HG03025 (cell line): ENCODE measurements at regions not wholly inside any gene's neighbourhood (a gene's known extent, or its start where the extent isn't known, plus 50 kb on each side); places are given as distances from the start of the nearest gene placed in this dataset.
"Not testable (repeated sequence)": the region's sequence is repeated elsewhere in the genome, so short reads cannot be mapped to it uniquely, and the experiment has no call there.

ENCODE experiments used
- ATAC-seq: cut with Tn5 transposase; IDR thresholded peaks from one replicate; pipeline ENCODE4 v1.9.1; 2021; ENCODE audit warnings: mild to moderate bottlenecking, moderate library complexity; ENCODE audit not compliant: unreplicated experiment, low FRiP score

GRCh38 chr12:60180298-60180697 lies 584.5 kb downstream of the SLC16A7 start:
- ATAC-seq = no peak

GRCh38 chr12:60182354-60182753 lies 586.5 kb downstream of the SLC16A7 start:
- ATAC-seq = no peak

DNA sequence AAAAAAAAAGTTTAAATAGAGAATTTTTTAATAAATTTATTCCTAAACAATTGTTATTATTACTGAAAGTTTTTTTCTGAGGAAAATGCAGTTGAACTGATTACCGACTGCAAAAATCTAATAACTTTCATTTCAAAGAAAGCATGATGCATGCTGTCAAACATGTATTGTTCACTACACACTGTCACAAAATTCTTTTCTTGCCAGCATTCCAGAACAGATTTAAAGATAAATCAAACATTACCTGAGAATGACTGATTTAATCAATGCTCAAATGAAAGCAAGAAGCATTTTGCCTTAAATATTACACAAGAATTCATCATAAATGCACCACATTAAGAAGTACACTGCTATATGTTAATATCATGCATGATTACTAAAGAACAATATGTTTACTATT lies 588.3 kb downstream of the SLC16A7 start:
- ATAC-seq = no peak

DNA sequence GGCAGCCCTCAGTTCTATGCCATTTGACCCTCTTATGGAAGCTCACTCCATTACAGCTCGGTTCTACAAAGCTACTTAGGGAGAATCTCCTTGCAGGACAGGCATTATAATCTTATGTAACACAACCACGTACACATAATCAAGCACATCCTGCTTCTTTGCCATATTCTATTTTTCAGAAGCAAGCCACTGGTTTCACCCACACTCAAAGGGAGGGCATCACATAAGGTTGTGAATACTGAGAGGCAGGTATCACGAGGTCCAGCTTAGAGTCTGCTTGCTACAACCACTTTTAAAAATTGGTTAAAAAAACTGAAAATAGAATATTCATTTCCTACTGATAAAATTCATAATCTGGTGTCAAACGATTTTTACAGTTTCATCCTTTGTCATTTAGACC lies 589.2 kb downstream of the SLC16A7 start:
- ATAC-seq = no peak

- ATAC-seq = no peak
These were observed 595.4 kb downstream of the SLC16A7 start for GRCh38 chr12:60191271-60191670.

- ATAC-seq = no peak
These were observed 596.0 kb downstream of the SLC16A7 start for GRCh38 chr12:60191676-60192359.

GRCh38 chr12:60194678-60195077 lies 598.8 kb downstream of the SLC16A7 start:
- ATAC-seq = no peak

- ATAC-seq = no peak
These were observed 599.7 kb downstream of the SLC16A7 start for GRCh38 chr12:60195483-60195882.

- ATAC-seq = no peak
These were observed 600.5 kb downstream of the SLC16A7 start for GRCh38 chr12:60196366-60196765.

DNA sequence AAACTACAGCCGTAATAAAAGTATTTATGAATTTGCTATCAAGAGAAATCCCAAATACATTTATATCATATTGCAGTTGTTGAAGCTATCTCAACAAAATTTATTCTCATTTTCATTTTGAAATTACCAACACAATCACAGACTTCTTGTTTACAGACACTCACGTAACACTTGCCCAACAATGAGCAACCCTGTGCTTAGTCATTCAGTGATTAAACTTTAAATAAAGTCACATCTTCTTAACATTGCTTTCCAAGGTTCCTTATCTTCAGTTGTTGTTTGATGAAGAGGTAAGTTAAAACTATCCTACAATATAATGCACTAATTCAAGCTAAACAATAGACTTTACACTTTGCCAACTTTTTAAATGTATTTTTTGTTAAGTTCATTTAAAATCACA lies 601.8 kb downstream of the SLC16A7 start:
- no peak for ATAC-seq

DNA sequence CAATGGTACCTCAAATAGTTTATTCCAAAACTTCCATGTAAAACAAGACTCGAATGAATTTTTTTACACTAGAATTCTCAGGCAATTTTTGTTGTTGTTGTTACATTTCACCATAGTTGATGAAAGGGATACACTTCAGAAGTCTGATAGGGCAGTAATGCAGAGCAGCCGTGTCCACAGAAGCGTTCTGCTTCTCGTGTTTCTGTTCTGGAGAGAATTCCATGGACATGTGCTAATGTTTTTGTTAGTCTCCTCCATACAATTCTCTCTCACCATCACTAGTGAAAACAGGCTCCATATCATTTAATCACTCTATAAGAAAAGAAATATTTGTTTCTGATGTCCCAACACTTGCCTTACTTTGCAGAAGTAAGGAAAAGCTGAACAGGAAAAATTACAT lies 606.1 kb downstream of the SLC16A7 start:
- no peak for ATAC-seq

DNA sequence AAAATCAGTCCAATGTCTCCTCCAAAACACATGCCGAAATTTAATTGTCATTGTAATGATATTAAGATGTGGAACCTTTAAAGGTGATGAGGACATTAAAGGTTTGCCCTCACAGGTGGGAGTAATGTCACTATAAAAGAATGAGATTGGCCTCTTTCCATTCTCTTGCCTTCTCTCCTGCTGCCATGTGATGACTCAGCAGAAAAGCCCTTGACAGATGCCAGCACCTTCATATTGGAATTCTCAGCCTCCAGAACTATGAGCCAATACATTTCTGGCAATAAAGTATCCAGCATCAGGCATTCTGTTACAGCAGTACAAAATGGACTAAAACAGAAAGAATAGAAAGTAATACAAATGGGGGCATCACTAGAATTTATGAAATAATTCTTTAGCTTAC lies 609.7 kb downstream of the SLC16A7 start:
- ATAC-seq = no peak

- no peak for ATAC-seq
These were observed 613.7 kb downstream of the SLC16A7 start for GRCh38 chr12:60209521-60209920.

GRCh38 chr12:60209933-60210332 lies 614.1 kb downstream of the SLC16A7 start:
- ATAC-seq = no peak

GRCh38 chr12:60210756-60211155 lies 614.9 kb downstream of the SLC16A7 start:
- ATAC-seq = no peak

DNA sequence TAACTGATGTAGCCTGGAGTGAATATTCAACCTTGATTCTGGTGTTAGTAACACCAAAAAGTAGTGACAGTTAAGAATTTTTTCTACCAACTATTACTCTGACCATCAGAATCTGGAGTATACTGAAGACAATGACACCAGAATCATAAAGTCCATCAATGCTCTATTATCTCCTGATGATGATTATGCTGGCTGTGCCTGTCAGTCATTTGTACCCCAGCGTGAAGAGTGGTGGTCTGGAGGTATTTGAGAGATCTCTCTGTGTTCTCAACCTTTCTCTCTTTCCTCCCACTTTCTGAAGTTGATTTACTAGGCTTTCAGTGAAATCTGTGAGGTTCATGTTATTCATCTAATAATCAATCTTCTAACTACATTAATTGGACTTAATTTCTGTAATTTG lies 615.4 kb downstream of the SLC16A7 start:
- ATAC-seq = no peak

GRCh38 chr12:60212159-60213000 lies 616.6 kb downstream of the SLC16A7 start:
- no peak for ATAC-seq

GRCh38 chr12:60213272-60213671 lies 617.4 kb downstream of the SLC16A7 start:
- not testable (repeated sequence) for ATAC-seq

- no peak for ATAC-seq
These were observed 620.4 kb downstream of the SLC16A7 start for GRCh38 chr12:60216226-60216625.

- ATAC-seq = no peak
These were observed 627.4 kb downstream of the SLC16A7 start for GRCh38 chr12:60223242-60223641.

DNA sequence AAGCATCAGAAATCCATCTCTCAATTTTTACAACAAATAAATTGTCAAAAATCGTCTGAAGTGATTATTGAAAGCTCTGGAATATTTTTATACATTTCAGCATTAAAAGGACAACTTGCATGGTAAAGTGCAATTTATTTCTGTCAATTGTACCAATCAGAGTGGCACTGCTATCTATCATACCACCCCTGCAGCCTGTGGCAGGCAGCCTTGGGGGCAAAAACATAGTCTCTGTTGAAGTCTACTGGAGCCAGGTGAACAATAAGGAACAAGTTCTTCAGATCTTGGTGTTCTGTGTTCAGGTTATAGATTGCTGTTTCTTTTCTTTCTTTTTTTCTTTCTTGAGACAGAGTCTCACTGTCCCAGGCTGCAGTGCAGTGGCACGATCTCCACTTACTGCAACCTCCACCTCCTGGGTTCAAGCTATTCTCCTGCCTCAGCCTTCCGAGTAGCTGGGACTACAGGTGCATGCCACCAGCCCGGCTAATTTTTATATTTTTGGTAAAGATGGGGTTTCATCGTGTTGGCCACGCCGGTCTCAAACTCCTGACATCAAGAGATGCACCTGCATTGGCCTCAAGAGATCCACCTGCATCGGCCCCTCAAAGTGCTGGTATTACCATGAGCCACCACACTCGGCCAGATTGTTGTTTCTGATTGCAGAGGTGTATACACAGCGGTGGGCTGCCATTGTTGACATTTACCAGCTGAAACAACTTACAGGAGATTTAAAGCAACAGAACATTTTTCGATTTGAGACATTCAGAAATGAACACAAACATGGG lies 629.6 kb downstream of the SLC16A7 start:
- no peak for ATAC-seq
